Small intestine (tissue), 7 donors: ENCODE measurements at regions not wholly inside any gene's neighbourhood (a gene's known extent, or its start where the extent isn't known, plus 50 kb on each side); places are given as distances from the start of the nearest gene placed in this dataset.
"Not testable (repeated sequence)": the region's sequence is repeated elsewhere in the genome, so short reads cannot be mapped to it uniquely, and the experiment has no call there.

Experiments used
- DNase-seq, 2 donors: peaks; one replicate each; pipeline versions ENCODE4 v3.0.0 to v3.0.0-alpha.2; 2013
- FAIRE-seq: peaks from 2 replicates; lab custom pipeline; 2012; peaks lifted over from hg19 to GRCh38; lab: Jason Lieb, UNC
- H3K27ac ChIP-seq, 3 donors: one replicate each; pipeline ENCODE4 v1.5.1; 2013; ENCODE audit warnings: low read length in 2 of 3, mild to moderate bottlenecking in 2 of 3, control low read depth in 1 of 3, inconsistent platforms in 1 of 3, low read depth in 1 of 3, moderate library complexity in 1 of 3
- H3K27me3 ChIP-seq, 3 donors: one replicate each; pipeline ENCODE4 v1.6.1; 2013; ENCODE audit warnings: low read length in 3 of 3, inconsistent platforms in 1 of 3; ENCODE audit not compliant: control insufficient read depth in 3 of 3, insufficient read depth in 3 of 3
- H3K36me3 ChIP-seq, 3 donors: one replicate each; pipeline ENCODE4 v1.6.1; 2013; ENCODE audit warnings: low read length in 3 of 3, inconsistent platforms in 1 of 3, low read depth in 1 of 3, mild to moderate bottlenecking in 1 of 3, moderate library complexity in 1 of 3; ENCODE audit not compliant: control insufficient read depth in 3 of 3, insufficient read depth in 2 of 3
- H3K4me1 ChIP-seq, 3 donors: one replicate each; pipeline ENCODE4 v1.6.1; 2013; ENCODE audit warnings: low read length in 2 of 3, inconsistent platforms in 1 of 3, low read depth in 1 of 3, mild to moderate bottlenecking in 1 of 3, moderate library complexity in 1 of 3; ENCODE audit not compliant: control insufficient read depth in 3 of 3, insufficient read depth in 2 of 3
- H3K4me3 ChIP-seq, 3 donors: one replicate each; pipeline ENCODE4 v1.5.1; 2013; ENCODE audit warnings: low read length in 3 of 3, control low read depth in 1 of 3, inconsistent platforms in 1 of 3, low read depth in 1 of 3, mild to moderate bottlenecking in 1 of 3, moderate library complexity in 1 of 3
- H3K9me3 ChIP-seq, 2 donors: one replicate each; pipeline ENCODE4 v1.6.1; 2013; ENCODE audit warnings: low read depth in 1 of 2, low read length in 1 of 2; ENCODE audit not compliant: control insufficient read depth in 2 of 2, insufficient read depth in 1 of 2
- WGBS, 3 donors: extraction: QIAGEN DNeasy Blood & Tissue Kit; methylation state at CpG; one replicate each; pipeline ENCODE4 v1.1.7; 2013; 5-methylcytosine and 5-hydroxymethylcytosine counted together
- donor health status: healthy with polysubstance abuse.
- donor health status: control.
- donor health status: control.
- donor health status: Bipolar disorder and iron deficiency.
- donor health status: healthy.

DNA sequence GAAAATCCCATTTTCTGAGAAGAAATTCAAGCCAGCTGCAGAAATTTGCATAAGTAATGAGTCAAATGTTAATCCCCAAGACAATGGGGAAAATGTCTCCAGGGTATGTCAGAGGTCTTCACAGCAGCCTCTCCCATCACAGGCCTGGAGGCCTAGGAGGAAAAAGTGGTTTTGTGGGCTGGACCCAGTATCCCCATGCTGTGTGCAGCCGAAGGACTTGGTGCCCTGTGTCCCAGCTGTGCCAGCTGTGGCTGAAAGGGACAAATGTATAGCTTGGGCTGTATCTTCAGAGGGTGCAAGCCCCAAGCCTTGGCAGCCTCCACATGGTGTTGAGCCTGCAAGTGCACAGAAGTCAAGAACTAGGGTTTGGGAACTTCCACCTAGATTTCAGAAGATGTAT, 163.6 kb upstream of the HDDC2 start:
- WGBS, 3 donors = 84 to 97% (median 87%) methylated on average over 1 of the region's 1 CpG
- H3K36me3 ChIP-seq, H3K27ac ChIP-seq, H3K4me3 ChIP-seq, H3K27me3 ChIP-seq, DNase-seq, H3K4me1 ChIP-seq, H3K9me3 ChIP-seq, FAIRE-seq: not testable (repeated sequence)

DNA sequence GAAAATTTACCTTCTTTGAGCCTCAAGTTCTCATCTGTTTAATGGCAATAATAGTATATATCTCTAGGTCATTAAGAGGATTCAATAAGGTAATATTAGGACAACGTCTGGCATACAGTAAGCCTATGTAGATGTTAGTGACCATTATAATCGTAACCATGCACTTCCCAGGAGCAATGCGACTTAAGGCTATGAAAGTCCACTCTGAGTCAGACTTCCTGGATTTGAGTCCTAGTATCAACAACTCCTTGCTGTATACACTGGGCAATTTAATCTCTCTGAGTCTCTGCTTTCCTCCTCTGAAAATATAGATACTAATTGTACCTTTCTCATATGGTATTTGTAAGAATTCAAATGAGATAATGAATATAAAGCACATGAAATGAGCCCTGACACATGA, 168.1 kb upstream of the HDDC2 start:
- Histone ChIP-seq H3K27ac (no peak overlapping the region), H3K36me3 (no peaks in the 10 kb centered on the region), H3K4me3 (no peak overlapping the region), H3K27me3 (peaks cover 0 to 2% (median 0%) of the 10 kb centered on the region in 3 donors), H3K9me3 (peaks cover 0 to 7% of the 10 kb centered on the region in 2 donors), H3K4me1 (no peaks in the 10 kb centered on the region)
- FAIRE-seq = no peak
- 69 to 80% (median 74%) methylated on average over 3 of the region's 3 CpGs for WGBS, 3 donors
- DNase-seq = no peak

DNA sequence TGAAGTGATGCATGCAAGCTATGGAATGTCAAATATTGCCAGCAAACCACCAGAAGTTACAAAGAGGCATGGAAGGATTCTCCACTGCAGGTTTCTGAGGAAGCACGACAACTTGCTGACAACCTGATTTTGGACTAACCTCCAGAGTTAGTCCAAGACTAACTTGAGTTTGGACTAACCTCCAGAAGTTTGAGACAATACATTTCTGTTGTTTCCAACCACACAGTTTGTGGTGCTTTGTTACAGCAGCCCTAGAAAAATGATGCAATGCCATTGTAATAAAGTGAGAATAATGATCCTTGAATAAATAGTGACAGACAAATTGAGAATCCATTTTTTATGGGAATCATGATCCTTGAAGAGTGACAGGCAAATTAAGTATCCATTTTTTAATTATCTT, 169.9 kb upstream of the HDDC2 start:
- Histone ChIP-seq H3K27me3 (no peaks in the 10 kb centered on the region), H3K36me3 (no peaks in the 10 kb centered on the region), H3K9me3 (no peaks in the 10 kb centered on the region), H3K4me3 (no peak overlapping the region), H3K27ac (no peak overlapping the region), H3K4me1 (no peaks in the 10 kb centered on the region)
- FAIRE-seq (no peak), DNase-seq (no peak)
- 83 to 94% (median 89%) methylated on average over 1 of the region's 1 CpG for WGBS, 3 donors

DNA sequence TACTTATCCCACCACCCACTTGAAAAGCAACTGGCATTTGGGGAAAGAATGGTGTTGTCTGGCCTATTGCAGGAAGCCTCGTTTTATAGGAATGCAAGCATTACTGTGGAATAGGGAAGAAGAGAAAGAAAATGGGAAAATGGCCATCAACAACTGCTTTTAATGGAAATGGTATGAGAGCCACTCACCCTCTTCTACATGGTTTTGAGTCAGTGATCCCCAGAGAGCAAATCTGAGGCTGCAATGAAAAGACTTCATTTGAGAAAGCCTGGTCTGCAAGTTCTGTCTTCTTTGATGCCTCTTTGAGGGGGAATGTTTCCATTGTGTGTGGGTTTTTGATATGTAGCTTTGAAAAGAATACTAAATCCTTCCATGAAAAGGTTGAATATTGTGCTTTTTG, 172.3 kb upstream of the HDDC2 start:
- Histone ChIP-seq H3K27me3 (no peaks in the 10 kb centered on the region), H3K4me1 (no peaks in the 10 kb centered on the region), H3K27ac (no peak overlapping the region), H3K36me3 (no peaks in the 10 kb centered on the region), H3K4me3 (no peak overlapping the region), H3K9me3 (no peaks in the 10 kb centered on the region)
- 47 to 60% (median 59%) methylated on average over 1 of the region's 1 CpG for WGBS, 3 donors
- FAIRE-seq (no peak), DNase-seq (no peak)

DNA sequence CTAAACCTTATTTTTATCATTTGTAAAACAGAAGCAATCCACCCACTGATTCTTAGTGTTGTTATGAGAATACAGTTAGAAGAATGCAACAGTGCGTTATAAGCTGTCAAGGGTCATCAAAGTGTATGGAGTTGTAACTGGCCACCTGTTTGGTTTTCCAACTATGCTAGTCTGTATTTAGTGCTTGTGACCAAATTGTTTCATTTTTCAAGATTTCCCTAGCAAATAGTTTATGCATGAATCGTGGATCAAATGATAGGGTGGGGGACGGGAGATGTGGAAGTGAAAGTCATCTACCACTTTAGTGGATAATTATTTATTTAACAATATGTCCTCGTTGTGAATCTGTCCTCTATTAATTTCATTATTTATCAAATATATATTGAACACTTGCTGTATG, 175.4 kb upstream of the HDDC2 start:
- Histone ChIP-seq H3K4me3 (no peak overlapping the region), H3K27ac (no peak overlapping the region), H3K4me1 (no peaks in the 10 kb centered on the region), H3K27me3 (no peaks in the 10 kb centered on the region), H3K9me3 (no peaks in the 10 kb centered on the region), H3K36me3 (no peaks in the 10 kb centered on the region)
- FAIRE-seq (no peak), DNase-seq (no peak)
- 66 to 74% (median 73%) methylated on average over 4 of the region's 4 CpGs for WGBS, 3 donors

DNA sequence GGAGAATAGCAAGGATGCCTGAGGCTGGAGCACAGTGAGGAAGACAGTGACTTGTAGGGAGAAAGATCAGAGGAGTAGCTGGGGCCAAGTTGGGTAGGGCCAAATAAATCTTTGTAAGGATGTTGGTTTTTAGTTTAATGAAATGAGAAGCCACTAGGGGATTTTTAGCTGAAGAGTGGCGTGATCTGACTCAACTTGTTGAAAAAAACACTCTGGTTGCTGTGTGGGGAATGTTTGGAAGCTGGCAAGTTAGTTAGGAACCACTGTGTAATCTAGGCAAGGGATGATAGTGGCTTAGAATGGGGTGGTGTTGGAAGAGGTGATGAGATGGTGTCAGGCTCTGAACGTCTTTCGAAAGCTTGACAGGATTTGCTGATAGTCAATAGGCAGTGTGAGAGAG, 176.1 kb upstream of the HDDC2 start:
- no peaks in the 10 kb centered on the region for H3K4me1 ChIP-seq
- H3K36me3 ChIP-seq = no peaks in the 10 kb centered on the region
- WGBS, 3 donors = 56 to 64% (median 58%) methylated on average over 3 of the region's 3 CpGs
- no peak overlapping the region for H3K27ac ChIP-seq
- no peak overlapping the region for H3K4me3 ChIP-seq
- DNase-seq = no peak
- no peaks in the 10 kb centered on the region for H3K9me3 ChIP-seq
- H3K27me3 ChIP-seq = no peaks in the 10 kb centered on the region
- FAIRE-seq = no peak

DNA sequence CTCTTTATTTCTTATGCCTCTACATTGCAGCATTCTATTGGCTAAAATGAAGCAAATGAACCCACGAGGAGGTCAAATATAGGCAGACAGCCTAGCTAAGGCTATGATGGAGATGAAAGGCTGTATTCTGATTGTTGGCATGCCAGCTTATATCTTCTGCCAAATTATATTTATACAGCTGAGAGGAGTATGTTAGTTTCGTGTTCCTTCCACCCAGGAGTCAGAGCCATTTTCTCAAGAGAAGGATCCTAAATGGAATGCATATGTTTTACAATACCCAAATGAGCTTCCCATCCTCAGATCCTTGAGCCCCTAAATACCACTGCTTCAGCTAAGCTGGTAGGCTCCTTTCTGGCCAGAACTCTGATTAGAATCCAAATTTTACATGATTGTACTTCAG, 178.4 kb upstream of the HDDC2 start:
- 33 to 61% (median 37%) methylated on average over 2 of the region's 2 CpGs for WGBS, 3 donors
- no peak for FAIRE-seq
- no peaks in the 10 kb centered on the region for H3K36me3 ChIP-seq

DNA sequence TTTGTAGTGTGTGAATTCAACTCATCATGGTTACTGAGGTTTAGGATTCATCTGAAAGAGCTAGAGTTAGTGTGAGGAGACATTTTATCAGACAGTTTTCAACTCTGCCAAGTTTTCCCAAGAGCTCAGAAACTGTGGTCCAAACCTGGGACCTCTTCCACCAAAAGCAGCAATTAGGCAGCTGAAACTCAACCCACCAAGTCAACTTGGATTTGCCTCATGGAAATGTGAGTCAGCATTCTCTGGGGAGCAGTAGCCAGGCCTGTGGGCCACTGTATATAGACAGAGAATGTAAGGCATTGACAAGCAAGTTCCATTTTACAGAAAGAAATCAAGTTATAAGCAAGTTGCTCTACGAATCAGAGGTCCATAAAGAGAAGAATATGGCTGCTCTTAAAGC, 178.8 kb upstream of the HDDC2 start:
- DNase-seq (no peak), FAIRE-seq (no peak)
- Histone ChIP-seq H3K4me1 (no peaks in the 10 kb centered on the region), H3K9me3 (no peaks in the 10 kb centered on the region), H3K4me3 (no peak overlapping the region), H3K27me3 (no peaks in the 10 kb centered on the region), H3K27ac (no peak overlapping the region), H3K36me3 (no peaks in the 10 kb centered on the region)
- 48 to 84% (median 68%) methylated on average over 1 of the region's 1 CpG for WGBS, 3 donors

More for the DNA sequence above, 178.4 kb upstream of the HDDC2 start:
- no peak overlapping the region for H3K4me3 ChIP-seq
- no peak overlapping the region for H3K27ac ChIP-seq
- H3K9me3 ChIP-seq = no peaks in the 10 kb centered on the region
- H3K27me3 ChIP-seq = no peaks in the 10 kb centered on the region
- H3K4me1 ChIP-seq = no peaks in the 10 kb centered on the region
- no peak for DNase-seq

DNA sequence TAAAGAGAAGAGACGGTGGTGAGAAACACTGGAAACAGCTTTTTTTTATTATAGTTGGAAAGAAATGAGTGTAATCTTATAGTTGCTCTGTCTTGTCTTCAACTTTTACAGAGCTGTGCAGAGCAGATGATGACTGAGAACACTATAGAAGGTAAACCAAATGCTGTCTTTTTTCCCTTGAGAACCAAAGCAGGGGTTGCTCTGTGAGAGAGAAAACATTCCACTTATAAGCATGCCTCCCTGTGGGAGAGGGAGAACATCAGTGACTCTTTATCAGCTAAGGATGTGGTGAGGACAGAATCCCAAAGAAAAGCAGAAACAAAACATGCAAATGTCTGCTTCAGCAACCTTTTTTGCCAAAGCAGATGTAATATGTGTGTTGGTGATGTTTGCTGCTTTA, 179.3 kb upstream of the HDDC2 start:
- WGBS, 3 donors = 69 to 78% (median 70%) methylated on average over 1 of the region's 1 CpG
- Histone ChIP-seq H3K36me3 (no peaks in the 10 kb centered on the region), H3K27ac (no peak overlapping the region), H3K27me3 (no peaks in the 10 kb centered on the region), H3K9me3 (no peaks in the 10 kb centered on the region), H3K4me1 (no peaks in the 10 kb centered on the region), H3K4me3 (no peak overlapping the region)
- DNase-seq (no peak), FAIRE-seq (no peak)
